NCI-H2196 (cell line): ENCODE measurements at regions not wholly inside any gene's neighbourhood (a gene's known extent, or its start where the extent isn't known, plus 50 kb on each side); places are given as distances from the start of the nearest gene placed in this dataset.

ENCODE experiments used
- DNase-seq: peaks from one replicate; lab custom pipeline; 2025; ENCODE audit not compliant: unreplicated experiment; lab: John Stamatoyannopoulos, UW

- peak; percentile 82 for DNase-seq
These were observed 1078.5 kb downstream of the TUSC7 start for GRCh38 chr3:117788061-117788460.

DNA sequence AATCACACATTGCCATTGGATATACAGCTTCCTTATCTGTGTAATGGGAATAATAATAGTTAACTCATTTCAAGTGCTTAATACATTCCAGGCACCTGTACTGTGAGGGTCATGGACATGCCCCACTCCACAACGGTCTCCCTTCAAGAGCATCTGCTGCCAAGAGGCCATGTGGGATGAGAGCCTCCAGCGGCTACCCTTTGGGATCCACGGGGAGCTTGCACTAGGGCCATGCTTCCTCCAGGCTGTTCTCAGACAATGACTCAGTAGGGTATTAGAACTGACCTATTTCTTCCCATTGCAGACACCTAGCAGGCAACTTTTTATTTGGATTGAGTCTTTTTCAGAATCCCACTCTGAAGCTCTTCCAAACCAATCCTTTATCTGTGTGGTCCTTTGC, 1078.9 kb downstream of the TUSC7 start:
- DNase-seq = no peak

GRCh38 chr3:117790235-117790987, 1080.8 kb downstream of the TUSC7 start:
- no peak for DNase-seq

GRCh38 chr3:117793622-117794265, 1084.2 kb downstream of the TUSC7 start:
- DNase-seq = no peak

DNA sequence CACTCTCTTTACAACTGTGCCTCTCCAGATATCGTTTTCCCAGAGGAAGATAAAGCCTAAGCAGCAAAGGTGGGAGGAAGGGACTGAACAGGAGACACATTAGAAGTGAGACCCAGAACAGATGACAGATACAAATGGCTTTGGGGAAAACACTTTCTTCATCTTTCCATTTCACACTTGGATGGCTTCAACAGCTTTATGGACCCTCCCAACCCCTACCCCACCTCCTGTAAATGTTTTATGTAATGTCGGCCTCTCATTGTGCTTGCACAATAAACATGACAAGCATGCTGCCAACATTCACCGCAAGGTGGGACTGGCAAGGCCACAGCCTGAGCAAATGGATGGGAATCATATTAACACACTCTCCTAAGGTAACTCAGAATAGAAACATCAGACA, 1088.6 kb downstream of the TUSC7 start:
- DNase-seq = no peak

DNA sequence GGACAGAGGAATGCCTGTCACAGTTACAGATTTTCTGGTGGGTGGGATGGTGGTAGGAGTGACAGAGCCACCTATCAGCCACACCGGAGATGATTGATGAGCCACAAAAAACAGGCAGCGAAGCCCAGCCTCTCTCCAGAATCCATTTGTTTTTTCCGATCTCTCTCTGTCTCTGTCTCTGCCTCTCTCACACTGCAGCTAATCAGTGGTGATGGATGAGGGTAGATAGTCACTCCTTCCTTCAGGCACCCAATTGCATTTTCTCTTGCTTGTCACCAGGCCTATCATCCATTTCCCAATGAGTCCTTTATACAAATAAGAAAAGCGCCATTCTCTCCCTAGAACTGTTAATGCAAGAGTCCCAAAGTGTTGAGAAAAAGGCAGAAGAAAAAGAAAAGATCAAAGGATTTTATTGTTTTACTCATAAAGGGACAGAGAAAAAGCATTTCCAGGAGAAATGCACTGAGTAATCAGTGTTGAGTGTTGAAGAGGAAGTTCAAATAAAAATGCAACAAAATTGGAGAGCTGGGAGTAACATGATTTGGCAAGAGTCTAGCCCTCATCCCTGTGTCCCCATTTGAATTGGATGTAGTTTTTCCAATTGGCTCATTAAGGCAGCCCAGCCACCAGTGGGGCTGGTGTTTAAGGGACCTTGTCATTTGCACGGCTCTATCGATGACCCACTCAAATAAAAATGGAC, 1089.3 kb downstream of the TUSC7 start:
- no peak for DNase-seq

- DNase-seq = no peak
These were observed 1089.8 kb downstream of the TUSC7 start for GRCh38 chr3:117799387-117799735.

DNA sequence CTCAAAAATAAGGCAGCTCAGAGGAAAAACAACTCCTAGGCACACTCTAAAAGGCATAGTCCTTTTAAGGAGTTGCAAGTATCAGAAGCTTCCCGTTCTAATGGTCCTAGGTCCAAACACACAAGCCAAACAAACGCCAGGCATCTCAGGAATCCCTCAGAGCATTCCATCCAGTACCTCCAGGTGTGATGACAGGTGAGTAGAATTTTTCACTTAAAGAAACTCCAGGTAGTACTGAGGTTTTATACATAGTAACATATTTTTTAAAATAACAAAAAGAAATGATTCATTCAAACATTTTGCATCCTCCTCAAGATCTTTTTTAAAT, 1092.3 kb downstream of the TUSC7 start:
- no peak for DNase-seq

DNA sequence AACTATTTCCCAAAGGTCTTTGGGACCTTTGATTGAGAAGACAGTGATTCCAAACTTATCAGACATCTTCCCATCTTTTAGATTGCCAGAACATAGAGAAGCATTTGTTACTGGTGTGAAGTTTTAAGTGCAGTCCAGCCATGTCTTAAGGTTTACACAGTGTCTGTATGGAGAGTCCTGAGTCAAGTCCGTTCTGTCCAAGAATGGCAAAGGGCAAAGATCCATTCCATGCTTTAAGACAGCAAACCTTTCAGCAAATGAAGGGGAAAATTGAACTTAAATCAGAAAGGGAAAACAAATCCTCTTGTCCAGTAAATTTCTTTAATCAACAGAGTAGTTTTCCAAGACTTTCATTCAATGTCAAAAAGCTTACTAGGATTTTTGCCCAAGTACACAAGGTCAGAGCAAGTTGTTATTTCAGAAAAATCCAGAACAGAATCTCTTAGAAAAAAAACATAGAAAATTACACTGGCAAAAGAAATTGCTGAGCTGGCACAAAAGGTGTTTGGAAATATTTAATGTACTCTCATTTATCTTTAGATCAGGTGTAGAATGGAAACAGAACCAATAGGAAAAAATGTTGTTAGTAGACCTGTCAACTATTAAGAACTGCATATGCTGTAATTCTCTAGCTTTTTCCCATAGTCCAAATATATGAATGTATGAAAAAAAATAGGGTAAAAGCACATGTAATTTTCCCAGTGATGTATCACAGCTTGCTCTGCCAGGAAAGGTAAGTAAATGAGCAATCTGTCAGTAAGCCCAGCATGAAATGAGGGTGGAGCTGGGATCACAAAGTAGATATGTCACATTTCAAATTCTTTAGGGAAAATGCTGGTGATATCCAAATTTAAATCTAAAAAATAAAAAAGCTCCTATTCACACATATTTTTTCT, 1099.9 kb downstream of the TUSC7 start:
- DNase-seq = no peak

DNA sequence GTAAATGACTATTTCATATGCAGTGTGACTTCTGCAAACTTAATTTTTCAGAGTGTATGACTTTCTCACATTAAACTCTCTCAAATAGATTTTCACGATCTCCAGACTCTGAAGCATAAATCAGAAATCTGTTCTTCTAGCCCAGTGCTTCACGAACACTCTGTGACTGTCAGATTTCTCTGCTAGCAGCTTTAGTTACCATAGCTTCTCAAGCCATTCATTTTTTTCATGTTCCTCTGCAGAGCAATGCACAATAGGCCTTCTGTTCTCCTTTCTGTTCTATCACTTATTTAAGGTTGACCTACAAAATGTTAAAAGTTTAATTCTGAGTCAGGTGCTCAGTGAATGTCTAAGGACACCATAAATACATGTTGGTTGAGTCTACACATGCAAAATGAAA, 1102.2 kb downstream of the TUSC7 start:
- no peak for DNase-seq

DNA sequence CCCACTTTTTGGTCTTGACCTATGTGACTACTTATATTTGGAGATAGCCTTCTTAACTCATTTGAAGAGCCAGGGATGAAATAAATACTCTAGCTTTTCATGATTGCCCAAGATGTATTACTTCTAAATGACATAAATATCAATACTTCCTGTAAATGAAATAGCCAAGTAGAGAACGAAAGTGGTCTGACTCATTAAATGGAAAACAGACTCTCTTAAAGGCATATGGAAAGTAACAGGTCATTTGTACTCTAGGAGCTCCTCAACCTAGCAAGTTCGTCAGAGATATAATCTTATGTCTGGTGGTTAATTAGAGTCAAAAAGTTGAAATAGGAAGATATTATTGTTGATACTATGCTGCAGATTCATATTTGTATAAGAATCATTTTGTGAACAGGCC, 1105.4 kb downstream of the TUSC7 start:
- no peak for DNase-seq

- DNase-seq = no peak
These were observed 1107.5 kb downstream of the TUSC7 start for GRCh38 chr3:117817103-117817502.

DNA sequence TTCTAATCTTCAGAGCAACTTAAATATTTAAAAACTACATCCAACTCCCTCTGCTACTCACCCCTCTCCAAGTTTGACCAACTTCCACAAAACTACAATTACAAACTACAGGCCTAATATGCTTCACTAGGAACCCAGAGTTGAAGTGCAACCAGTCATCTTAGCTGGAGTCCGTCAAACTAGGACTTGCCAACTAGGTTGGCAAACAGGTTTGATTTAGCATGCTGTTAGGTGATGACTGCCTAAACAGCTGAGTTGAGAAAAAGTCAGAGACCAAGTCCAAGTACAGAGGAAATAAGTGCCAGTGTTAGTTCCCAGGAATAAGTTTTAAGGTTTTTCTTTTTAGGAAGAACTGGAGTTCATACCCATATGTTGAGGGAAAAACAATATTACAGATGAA, 1109.0 kb downstream of the TUSC7 start:
- no peak for DNase-seq

GRCh38 chr3:117820658-117821299, 1111.2 kb downstream of the TUSC7 start:
- no peak for DNase-seq

GRCh38 chr3:117822416-117822815, 1112.8 kb downstream of the TUSC7 start:
- DNase-seq = no peak

- no peak for DNase-seq
These were observed 1126.7 kb downstream of the TUSC7 start for GRCh38 chr3:117836296-117836695.

DNA sequence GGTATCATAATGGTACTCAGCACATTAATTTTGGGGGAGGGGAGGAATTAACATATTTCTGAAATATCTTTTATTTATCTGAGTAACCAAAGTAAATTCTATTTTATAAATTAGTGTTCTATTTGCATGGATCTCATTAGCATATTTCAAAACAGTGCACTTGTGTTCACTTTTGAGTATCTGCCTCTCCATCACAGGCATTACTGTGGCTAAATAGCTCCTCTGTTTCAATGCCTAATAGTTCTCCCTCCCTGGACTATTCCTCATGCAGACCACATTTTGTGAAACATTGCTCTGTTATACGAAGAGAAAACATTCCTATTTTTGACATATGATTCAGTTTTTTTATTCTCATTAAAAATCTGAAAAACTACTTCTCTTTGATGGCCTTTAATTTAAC, 1127.8 kb downstream of the TUSC7 start:
- DNase-seq = no peak

DNA sequence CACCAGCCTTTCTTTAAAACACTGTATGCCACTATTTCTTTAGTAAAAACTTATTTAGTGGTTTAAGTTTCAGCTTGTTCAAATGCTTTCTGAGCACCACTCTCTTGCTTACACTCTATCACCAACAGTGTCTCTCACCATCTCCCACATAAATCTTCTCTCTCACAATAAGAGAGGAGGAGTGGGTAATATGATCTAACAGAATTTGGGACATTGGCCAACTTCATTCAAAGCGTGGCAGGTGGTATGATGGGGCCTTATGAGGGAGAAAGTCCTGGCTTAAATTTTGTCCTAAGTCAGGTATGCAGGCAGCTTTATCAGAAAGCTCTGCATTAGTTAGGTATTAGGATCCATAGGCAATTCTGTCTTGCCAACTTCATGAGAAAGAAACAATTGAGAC, 1132.5 kb downstream of the TUSC7 start:
- DNase-seq = peak; percentile 75

DNA sequence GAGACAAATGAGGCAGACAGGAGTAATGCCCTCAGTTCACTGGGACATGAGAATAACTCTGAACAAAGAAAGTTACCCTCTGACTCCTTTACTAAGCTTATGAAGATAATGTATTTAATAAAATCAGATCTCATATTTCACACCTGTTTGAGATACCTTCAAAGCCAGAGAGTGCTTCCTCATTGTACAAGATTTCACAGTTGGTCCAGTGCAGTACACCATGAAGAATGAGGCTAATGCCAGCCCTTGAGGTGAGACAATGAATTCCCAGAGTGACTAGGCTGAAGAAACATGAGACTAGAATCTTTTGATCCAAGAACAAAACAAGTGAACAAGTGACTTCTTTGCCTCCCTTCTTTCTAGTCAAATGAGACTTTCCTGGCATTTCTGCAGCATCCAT, 1133.8 kb downstream of the TUSC7 start:
- DNase-seq = peak; percentile 52

DNA sequence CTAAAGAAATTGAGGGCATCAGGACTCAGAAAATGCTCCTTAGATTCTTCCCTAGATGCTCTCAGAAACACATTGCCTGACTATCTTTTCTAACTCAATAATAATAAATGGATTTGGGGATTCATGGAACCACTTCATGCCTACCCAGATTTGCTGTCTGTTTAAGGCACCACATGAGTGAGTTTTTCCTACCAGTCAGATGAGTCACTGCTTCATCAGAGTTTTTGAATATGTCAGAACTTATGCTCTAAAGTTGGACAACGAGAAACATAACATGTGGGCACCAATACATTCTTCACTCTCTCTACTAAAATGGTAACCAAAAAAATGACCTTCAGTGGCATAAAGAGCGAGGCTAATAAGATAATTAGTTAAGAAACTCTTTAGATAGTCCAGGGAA, 1135.1 kb downstream of the TUSC7 start:
- no peak for DNase-seq

GRCh38 chr3:117846238-117846637, 1136.7 kb downstream of the TUSC7 start:
- DNase-seq = no peak
